HUES64 (cell line): ENCODE measurements at regions not wholly inside any gene's neighbourhood (a gene's known extent, or its start where the extent isn't known, plus 50 kb on each side); places are given as distances from the start of the nearest gene placed in this dataset.
"Not testable (repeated sequence)": the region's sequence is repeated elsewhere in the genome, so short reads cannot be mapped to it uniquely, and the experiment has no call there.

Experiments used
- H3K27ac ChIP-seq: 2 replicates; pipeline ENCODE4 v1.7.0; 2013; ENCODE audit warnings: low read depth, low read length, inconsistent platforms
- H3K27me3 ChIP-seq: 2 replicates; pipeline ENCODE4 v1.6.1; 2013; ENCODE audit warnings: mild to moderate bottlenecking, low read length; ENCODE audit not compliant: insufficient read depth
- H3K36me3 ChIP-seq: 2 replicates; pipeline ENCODE4 v1.6.1; 2013; ENCODE audit warnings: mild to moderate bottlenecking, low read length; ENCODE audit not compliant: insufficient read depth
- H3K4me1 ChIP-seq: 2 replicates; pipeline ENCODE4 v1.6.1; 2013; ENCODE audit warnings: mild to moderate bottlenecking, low read length, moderate library complexity; ENCODE audit not compliant: insufficient read depth
- H3K4me3 ChIP-seq: 2 replicates; pipeline ENCODE4 v1.5.1; 2013; ENCODE audit warnings: mild to moderate bottlenecking, low read length, moderate library complexity
- H3K9ac ChIP-seq: 2 replicates; pipeline ENCODE4 v1.6.1; 2013; ENCODE audit warnings: mild to moderate bottlenecking, low read depth, low read length
- H3K9me3 ChIP-seq: 2 replicates; pipeline ENCODE4 v1.6.1; 2013; ENCODE audit warnings: low read depth, low read length; ENCODE audit not compliant: insufficient read depth
- WGBS: fragments of 150-250, 120-280 bp; methylation state at CpG from one replicate; pipeline ENCODE4 v1.1.7; 2013; ENCODE audit warnings: missing lambda C conversion rate; 5-methylcytosine and 5-hydroxymethylcytosine counted together

GRCh38 chr12:131537267-131537958 is 173.5 kb upstream of the SFSWAP start:
- Histone ChIP-seq H3K36me3 (no peaks in the 10 kb centered on the region), H3K4me1 (no peaks in the 10 kb centered on the region), H3K27ac (no peak overlapping the region), H3K9ac (no peak overlapping the region), H3K4me3 (no peak overlapping the region), H3K27me3 (no peaks in the 10 kb centered on the region), H3K9me3 (peaks cover 6% of the 10 kb centered on the region; the same call in 1 of the 2 replicates)
- 81% methylated on average over 11 of the region's 11 CpGs for WGBS

GRCh38 chr12:131539381-131539780 is 171.5 kb upstream of the SFSWAP start:
- no peak overlapping the region for H3K27ac ChIP-seq
- no peak overlapping the region for H3K9ac ChIP-seq
- H3K9me3 ChIP-seq: peaks cover 6% of the 10 kb centered on the region; the same call in 1 of the 2 replicates
- H3K27me3 ChIP-seq: no peaks in the 10 kb centered on the region
- 95% methylated on average over 2 of the region's 2 CpGs for WGBS
- H3K4me3 ChIP-seq: no peak overlapping the region
- H3K4me1 ChIP-seq: no peaks in the 10 kb centered on the region
- H3K36me3 ChIP-seq: no peaks in the 10 kb centered on the region

- H3K4me3 ChIP-seq: no peak overlapping the region
- peaks cover 6% of the 10 kb centered on the region; the same call in 1 of the 2 replicates for H3K9me3 ChIP-seq
- H3K9ac ChIP-seq: no peak overlapping the region
- no peaks in the 10 kb centered on the region for H3K4me1 ChIP-seq
- H3K27me3 ChIP-seq: no peaks in the 10 kb centered on the region
- no peak overlapping the region for H3K27ac ChIP-seq
- H3K36me3 ChIP-seq: no peaks in the 10 kb centered on the region
- WGBS: 86% methylated on average over 4 of the region's 4 CpGs
Measured at GRCh38 chr12:131540138-131540623, 170.7 kb upstream of the SFSWAP start.

- H3K9me3 ChIP-seq, H3K27me3 ChIP-seq, H3K4me1 ChIP-seq, H3K4me3 ChIP-seq, H3K27ac ChIP-seq, H3K36me3 ChIP-seq, H3K9ac ChIP-seq: not testable (repeated sequence)
- 73% methylated on average over 1 of the region's 1 CpG for WGBS
Measured at GRCh38 chr12:131541512-131541911, 169.4 kb upstream of the SFSWAP start.

GRCh38 chr12:131542351-131542750 is 168.5 kb upstream of the SFSWAP start:
- Histone ChIP-seq H3K9me3 (peaks cover 6% of the 10 kb centered on the region; the same call in 1 of the 2 replicates), H3K27ac (no peak overlapping the region), H3K27me3 (no peaks in the 10 kb centered on the region), H3K36me3 (no peaks in the 10 kb centered on the region), H3K4me3 (no peak overlapping the region), H3K4me1 (no peaks in the 10 kb centered on the region), H3K9ac (no peak overlapping the region)
- 87% methylated on average over 4 of the region's 4 CpGs for WGBS

- Histone ChIP-seq H3K4me3 (no peak overlapping the region), H3K9ac (no peak overlapping the region), H3K36me3 (no peaks in the 10 kb centered on the region), H3K27me3 (no peaks in the 10 kb centered on the region), H3K9me3 (peaks cover 6% of the 10 kb centered on the region; the same call in 1 of the 2 replicates), H3K27ac (no peak overlapping the region), H3K4me1 (no peaks in the 10 kb centered on the region)
- WGBS: 89% methylated on average over 5 of the region's 5 CpGs
Measured at GRCh38 chr12:131543040-131543439, 167.8 kb upstream of the SFSWAP start.

GRCh38 chr12:131547555-131547954 is 163.3 kb upstream of the SFSWAP start:
- Histone ChIP-seq H3K4me1 (no peaks in the 10 kb centered on the region; the same call in 1 of the 2 replicates), H3K36me3 (no peaks in the 10 kb centered on the region), H3K9me3 (no peaks in the 10 kb centered on the region), H3K27ac (no peak overlapping the region), H3K27me3 (no peaks in the 10 kb centered on the region), H3K4me3 (no peak overlapping the region), H3K9ac (no peak overlapping the region)
- WGBS: 80% methylated on average over 6 of the region's 6 CpGs

- H3K27ac ChIP-seq: no peak overlapping the region
- no peak overlapping the region for H3K4me3 ChIP-seq
- no peaks in the 10 kb centered on the region for H3K27me3 ChIP-seq
- no peaks in the 10 kb centered on the region for H3K9me3 ChIP-seq
- no peaks in the 10 kb centered on the region for H3K36me3 ChIP-seq
- no peak overlapping the region for H3K9ac ChIP-seq
- 95% methylated on average over 5 of the region's 5 CpGs for WGBS
- peaks cover 11% of the 10 kb centered on the region for H3K4me1 ChIP-seq
Measured at GRCh38 chr12:131550121-131550520, 160.8 kb upstream of the SFSWAP start.

- 89% methylated on average over 15 of the region's 15 CpGs for WGBS
- H3K27me3 ChIP-seq: no peaks in the 10 kb centered on the region
- no peaks in the 10 kb centered on the region for H3K36me3 ChIP-seq
- H3K4me1 ChIP-seq: peaks cover 11% of the 10 kb centered on the region
- no peak overlapping the region for H3K9ac ChIP-seq
- no peak overlapping the region for H3K4me3 ChIP-seq
- H3K27ac ChIP-seq: peak overlapping the region; percentile 11; the same call in 1 of the 2 replicates
- H3K9me3 ChIP-seq: no peaks in the 10 kb centered on the region
Measured at GRCh38 chr12:131551675-131552491, 159.0 kb upstream of the SFSWAP start.

GRCh38 chr12:131552492-131552863 is 158.4 kb upstream of the SFSWAP start:
- 37% methylated on average over 2 of the region's 2 CpGs for WGBS
- H3K27ac ChIP-seq: peak overlapping the region; percentile 56; the same call in 1 of the 2 replicates
- H3K27me3 ChIP-seq: no peaks in the 10 kb centered on the region
- H3K4me1 ChIP-seq: peaks cover 11% of the 10 kb centered on the region
- H3K9me3 ChIP-seq: no peaks in the 10 kb centered on the region
- no peak overlapping the region for H3K9ac ChIP-seq
- no peak overlapping the region; the same call in 1 of the 2 replicates for H3K4me3 ChIP-seq
- H3K36me3 ChIP-seq: no peaks in the 10 kb centered on the region

- peak overlapping the region; percentile 56; the same call in 1 of the 2 replicates for H3K27ac ChIP-seq
Measured at GRCh38 chr12:131553096-131553777, 157.7 kb upstream of the SFSWAP start.

More at GRCh38 chr12:131553096-131553777, 157.7 kb upstream of the SFSWAP start:
- H3K9ac ChIP-seq: no peak overlapping the region
- 91% methylated on average over 6 of the region's 6 CpGs for WGBS
- no peaks in the 10 kb centered on the region for H3K36me3 ChIP-seq
- no peaks in the 10 kb centered on the region for H3K9me3 ChIP-seq
- H3K4me3 ChIP-seq: no peak overlapping the region
- H3K4me1 ChIP-seq: peaks cover 11% of the 10 kb centered on the region
- no peaks in the 10 kb centered on the region for H3K27me3 ChIP-seq
